ENCODE measurements at regions not wholly inside any gene's neighbourhood (a gene's known extent, or its start where the extent isn't known, plus 50 kb on each side); places are given as distances from the start of the nearest gene placed in this dataset.
"Not testable (repeated sequence)": the region's sequence is repeated elsewhere in the genome, so short reads cannot be mapped to it uniquely, and the experiment has no call there.

- TF ChIP-seq CTCF (conservative IDR thresholded peaks at IDR 0.05; ENCODE audit: low read depth, low read length), result no peak
- no peak overlapping the region for H3K4me3 ChIP-seq (ENCODE audit: low read depth, low read length)
- DNase-seq (ENCODE audit: low read depth), result no peak
Observed at GRCh38 chr3:17820275-17820674, 77.8 kb upstream of the TBC1D5 start.

DNA sequence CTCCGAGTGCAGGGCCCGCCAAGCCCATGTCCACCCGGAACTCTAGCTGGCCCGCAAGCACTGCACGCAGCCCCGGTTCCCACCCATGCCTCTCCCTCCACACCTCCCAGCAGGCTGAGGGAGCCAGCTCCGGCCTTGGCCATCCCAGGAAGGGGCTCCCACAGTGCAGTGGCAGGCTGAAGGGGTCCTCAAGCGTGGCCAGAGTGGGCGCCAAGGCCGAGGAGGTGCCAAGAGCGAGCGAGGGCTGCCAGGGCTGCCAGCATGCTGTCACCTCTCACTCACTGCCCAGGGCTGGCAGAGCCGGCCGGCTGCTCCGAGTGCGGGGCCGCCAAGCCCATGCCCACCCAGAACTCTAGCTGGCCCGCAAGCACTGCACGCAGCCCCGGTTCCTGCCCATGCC, 75.5 kb upstream of the TBC1D5 start:
- not testable (repeated sequence) for DNase-seq (ENCODE audit: low read depth); H3K4me3 ChIP-seq (ENCODE audit: low read depth, low read length)

- TF ChIP-seq CTCF (conservative IDR thresholded peaks at IDR 0.05; ENCODE audit: low read depth, low read length), result no peak
- DNase-seq (ENCODE audit: low read depth), result no peak
- no peak overlapping the region for H3K4me3 ChIP-seq (ENCODE audit: low read depth, low read length)
Observed at GRCh38 chr3:17817545-17817944, 75.1 kb upstream of the TBC1D5 start.

DNA sequence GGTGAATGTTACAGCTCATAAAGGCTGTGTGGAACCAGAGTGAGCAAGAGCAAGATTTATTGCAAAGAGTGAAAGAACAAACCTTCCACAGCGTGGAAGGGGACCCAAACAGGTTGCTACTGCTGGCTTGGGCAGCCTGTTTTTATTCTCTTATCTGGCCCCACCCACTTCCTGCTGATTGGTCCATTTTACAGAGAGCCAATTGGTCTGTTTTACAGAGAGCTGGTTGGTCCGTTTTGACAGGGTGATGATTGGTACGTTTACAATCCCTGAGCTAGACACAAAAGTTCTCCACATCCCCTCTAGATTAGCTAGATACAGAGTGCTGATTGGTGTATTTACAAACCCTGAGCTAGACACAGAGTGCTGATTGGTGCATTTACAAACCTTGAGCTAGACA, 74.4 kb upstream of the TBC1D5 start:
- H3K4me3 ChIP-seq (ENCODE audit: low read depth, low read length); DNase-seq (ENCODE audit: low read depth): not testable (repeated sequence)

DNA sequence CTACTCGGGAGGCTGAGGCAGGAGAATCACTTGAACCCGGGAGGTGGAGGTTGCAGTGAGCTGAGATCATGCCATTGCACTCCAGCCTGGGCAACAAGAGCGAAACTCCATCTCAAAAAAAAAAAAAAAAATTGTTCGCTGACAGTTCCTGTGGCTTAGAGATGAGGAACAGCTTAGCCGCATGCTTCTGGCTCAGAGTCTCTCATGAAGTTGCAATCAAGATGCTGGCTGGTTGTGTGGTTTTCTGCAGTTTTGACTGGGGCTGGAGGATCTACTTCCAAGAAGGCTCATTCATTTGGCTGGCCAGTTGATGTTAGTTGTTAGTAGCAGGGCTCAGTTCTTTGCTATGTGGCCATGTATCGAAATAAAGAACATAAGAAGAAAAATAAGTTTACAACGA, 69.9 kb upstream of the TBC1D5 start:
- not testable (repeated sequence) for H3K4me3 ChIP-seq (ENCODE audit: low read depth, low read length); DNase-seq (ENCODE audit: low read depth)

DNA sequence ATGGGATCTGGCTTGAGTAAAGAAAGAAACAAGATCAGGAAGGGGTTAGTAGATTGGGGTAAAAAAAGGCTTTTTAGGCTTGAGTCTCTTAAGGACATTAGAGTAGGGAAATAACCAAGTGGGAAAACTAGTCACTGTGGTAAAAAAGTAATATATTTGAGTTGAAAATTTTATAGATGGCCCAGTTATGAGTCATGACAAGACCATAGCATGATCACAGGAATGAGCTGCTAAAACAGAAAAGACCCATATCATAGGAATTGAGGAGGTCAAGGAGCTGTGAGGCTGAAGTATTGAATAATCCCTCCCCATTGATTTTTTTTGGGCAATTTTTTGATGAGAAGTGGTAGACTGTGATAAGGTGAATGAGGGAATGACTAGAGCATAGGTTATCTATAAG, 69.2 kb upstream of the TBC1D5 start:
- no peak for TF ChIP-seq CTCF (conservative IDR thresholded peaks at IDR 0.05; ENCODE audit: low read depth, low read length)
- no peak overlapping the region for H3K4me3 ChIP-seq (ENCODE audit: low read depth, low read length)
- DNase-seq (ENCODE audit: low read depth), result no peak

DNA sequence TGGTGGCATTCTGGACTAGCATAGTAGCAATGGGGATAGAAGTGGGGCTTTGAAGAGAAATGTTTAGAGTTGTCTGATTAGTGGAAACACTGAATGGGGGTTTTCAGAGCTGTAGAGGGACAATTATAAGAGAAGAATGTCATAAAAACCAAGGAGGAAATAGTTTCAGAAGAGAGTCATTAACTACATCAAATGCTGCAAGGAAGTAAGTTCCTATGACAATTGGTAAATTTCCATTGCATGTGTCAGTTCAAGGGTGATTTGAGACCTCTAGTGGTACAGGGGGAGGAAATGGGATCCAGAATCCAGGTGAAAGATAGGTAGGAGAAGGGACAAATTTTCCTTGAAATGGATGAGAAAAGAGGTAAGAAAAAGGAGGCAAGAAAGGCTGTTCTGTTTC, 68.3 kb upstream of the TBC1D5 start:
- H3K4me3 ChIP-seq (ENCODE audit: low read depth, low read length), result no peak overlapping the region
- DNase-seq (ENCODE audit: low read depth), result no peak
- peak; percentile 32 for TF ChIP-seq CTCF (conservative IDR thresholded peaks at IDR 0.05; ENCODE audit: low read depth, low read length)

DNA sequence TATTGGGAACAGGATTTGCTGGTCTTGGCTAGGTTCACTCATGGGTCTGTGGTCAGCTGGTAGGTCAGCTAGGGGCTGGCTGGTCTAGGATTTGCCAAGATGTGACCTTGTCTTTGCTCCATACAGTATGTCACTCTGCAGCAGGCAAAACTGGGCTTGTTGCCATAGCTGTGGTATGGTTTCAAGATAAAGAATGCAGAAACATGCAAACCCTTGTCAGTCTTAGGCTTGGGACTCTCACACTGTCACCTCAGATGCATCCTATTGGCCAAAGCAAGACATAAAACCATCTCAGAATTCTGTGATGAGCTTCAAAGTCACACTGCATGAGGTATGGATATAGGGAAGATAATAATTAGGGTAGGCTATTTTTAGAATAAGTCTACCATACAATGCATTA, 66.6 kb upstream of the TBC1D5 start:
- DNase-seq (ENCODE audit: low read depth), result peak; percentile 44
- H3K4me3 ChIP-seq (ENCODE audit: low read depth, low read length), result no peak overlapping the region
- TF ChIP-seq CTCF (conservative IDR thresholded peaks at IDR 0.05; ENCODE audit: low read depth, low read length), result no peak

GRCh38 chr3:17806876-17807275, 64.4 kb upstream of the TBC1D5 start:
- no peak overlapping the region for H3K4me3 ChIP-seq (ENCODE audit: low read depth, low read length)
- DNase-seq (ENCODE audit: low read depth), result no peak
- TF ChIP-seq CTCF (conservative IDR thresholded peaks at IDR 0.05; ENCODE audit: low read depth, low read length), result no peak
